GM23248 (cell line): ENCODE measurements at regions not wholly inside any gene's neighbourhood (a gene's known extent, or its start where the extent isn't known, plus 50 kb on each side); places are given as distances from the start of the nearest gene placed in this dataset.

Experiments
- EZH2 ChIP-seq: fragments of 200-600 bp; sonication (generic); IDR thresholded peaks from 2 replicates; pipeline ENCODE4 v1.6.1; 2018; ENCODE audit warnings: antibody characterized with exemption, mild to moderate bottlenecking; ENCODE audit not compliant: insufficient read depth, poor library complexity, severe bottlenecking
- EZH2phosphoT487 ChIP-seq: fragments of 200-600 bp; sonication (generic); IDR thresholded peaks from 2 replicates; pipeline ENCODE4 v1.6.1; 2018; ENCODE audit warnings: antibody characterized with exemption, moderate library complexity, mild to moderate bottlenecking, low read depth; ENCODE audit not compliant: insufficient read depth

- TF ChIP-seq EZH2phosphoT487 (no peak), EZH2 (no peak)
These were observed 441.0 kb upstream of the MARCKS start for GRCh38 chr6:113416170-113416569.
